ENCODE measurements at regions not wholly inside any gene's neighbourhood (a gene's known extent, or its start where the extent isn't known, plus 50 kb on each side); places are given as distances from the start of the nearest gene placed in this dataset.
"Not testable (repeated sequence)": the region's sequence is repeated elsewhere in the genome, so short reads cannot be mapped to it uniquely, and the experiment has no call there.

DNA sequence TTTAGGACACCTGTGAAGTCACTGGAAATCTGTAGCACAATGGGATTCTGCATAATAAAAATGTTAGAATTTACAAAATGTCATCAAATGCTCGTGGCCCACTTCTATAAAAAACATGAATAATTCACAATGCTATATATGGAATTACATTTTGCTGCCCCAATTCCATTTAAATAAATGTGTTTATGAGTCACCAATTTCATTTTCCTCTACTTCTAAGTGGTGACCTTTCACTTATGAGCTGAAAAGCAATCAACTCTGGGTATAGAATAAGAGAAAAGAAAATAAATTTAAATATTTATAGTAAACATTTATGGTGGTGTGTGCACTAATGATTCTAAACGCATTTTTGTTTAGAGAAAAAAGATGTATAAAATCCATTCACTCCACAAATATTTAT lies 516.7 kb upstream of the MIR17HG start:
- Histone ChIP-seq H3K27ac (ENCODE audit: low read depth, low read length) (no peak overlapping the region), H3K27me3 (ENCODE audit: control insufficient read depth in 5 of 5, insufficient read depth in 4 of 5, low read length in 5 of 5) (no peaks in the 10 kb centered on the region), H3K4me1 (ENCODE audit: control insufficient read depth in 5 of 5, insufficient read depth in 5 of 5, low read length in 5 of 5) (no peaks in the 10 kb centered on the region), H3K36me3 (ENCODE audit: control insufficient read depth in 5 of 5, insufficient read depth in 5 of 5, low read length in 5 of 5) (no peaks in the 10 kb centered on the region), H3K9me3 (ENCODE audit: control insufficient read depth in 5 of 5, low read length in 5 of 5) (no peaks in the 10 kb centered on the region), H3K9ac (ENCODE audit: low read length in 5 of 5) (no peak overlapping the region), H3K4me3 (ENCODE audit: low read depth in 1 of 5, low read length in 5 of 5) (no peak overlapping the region)

DNA sequence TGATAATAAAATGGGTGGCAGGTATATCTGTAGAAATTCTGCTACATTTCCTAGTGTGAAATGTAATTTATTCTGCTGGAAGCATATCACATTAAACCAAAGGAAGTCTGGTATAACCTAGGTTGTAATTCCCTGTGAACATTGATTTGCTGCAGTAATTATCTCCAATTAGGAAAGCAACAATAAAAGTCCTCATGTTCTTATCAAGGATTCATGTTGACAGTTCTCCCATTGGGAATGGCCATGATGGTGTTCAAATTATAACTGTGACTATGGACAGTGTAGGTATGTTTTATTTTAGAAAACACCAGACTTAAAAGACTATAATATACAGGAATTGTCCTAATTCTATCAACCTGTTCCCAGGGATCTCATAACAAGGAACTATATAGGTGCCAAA lies 513.5 kb upstream of the MIR17HG start:
- Histone ChIP-seq H3K36me3 (ENCODE audit: control insufficient read depth in 5 of 5, insufficient read depth in 5 of 5, low read length in 5 of 5) (no peaks in the 10 kb centered on the region), H3K4me3 (ENCODE audit: low read depth in 1 of 5, low read length in 5 of 5) (no peak overlapping the region), H3K4me1 (ENCODE audit: control insufficient read depth in 5 of 5, insufficient read depth in 5 of 5, low read length in 5 of 5) (no peaks in the 10 kb centered on the region), H3K9ac (ENCODE audit: low read length in 5 of 5) (no peak overlapping the region), H3K27ac (ENCODE audit: low read depth, low read length) (no peak overlapping the region), H3K9me3 (ENCODE audit: control insufficient read depth in 5 of 5, low read length in 5 of 5) (no peaks in the 10 kb centered on the region), H3K27me3 (ENCODE audit: control insufficient read depth in 5 of 5, insufficient read depth in 4 of 5, low read length in 5 of 5) (no peaks in the 10 kb centered on the region)

DNA sequence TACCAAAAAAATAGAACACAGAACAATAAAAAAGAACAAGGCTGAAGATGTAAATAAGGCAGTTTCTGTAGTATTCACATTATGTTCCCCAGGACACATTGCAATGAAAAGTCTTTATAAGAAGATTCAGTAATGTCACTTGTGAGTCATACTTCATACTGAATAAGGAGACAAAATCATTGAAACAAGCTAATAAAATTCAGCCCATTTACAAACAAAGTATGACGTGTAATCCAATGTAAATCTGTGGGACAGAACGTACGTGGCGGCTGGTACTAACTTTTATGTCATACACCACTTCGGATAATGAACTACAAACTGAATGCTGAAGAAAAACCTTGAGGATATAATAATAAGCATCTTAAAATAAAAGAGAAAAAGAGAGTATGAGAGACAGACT lies 512.8 kb upstream of the MIR17HG start:
- Histone ChIP-seq H3K36me3 (ENCODE audit: control insufficient read depth in 5 of 5, insufficient read depth in 5 of 5, low read length in 5 of 5) (no peaks in the 10 kb centered on the region), H3K4me3 (ENCODE audit: low read depth in 1 of 5, low read length in 5 of 5) (no peak overlapping the region), H3K9me3 (ENCODE audit: control insufficient read depth in 5 of 5, low read length in 5 of 5) (no peaks in the 10 kb centered on the region), H3K27ac (ENCODE audit: low read depth, low read length) (no peak overlapping the region), H3K27me3 (ENCODE audit: control insufficient read depth in 5 of 5, insufficient read depth in 4 of 5, low read length in 5 of 5) (no peaks in the 10 kb centered on the region), H3K9ac (ENCODE audit: low read length in 5 of 5) (no peak overlapping the region), H3K4me1 (ENCODE audit: control insufficient read depth in 5 of 5, insufficient read depth in 5 of 5, low read length in 5 of 5) (no peaks in the 10 kb centered on the region)

DNA sequence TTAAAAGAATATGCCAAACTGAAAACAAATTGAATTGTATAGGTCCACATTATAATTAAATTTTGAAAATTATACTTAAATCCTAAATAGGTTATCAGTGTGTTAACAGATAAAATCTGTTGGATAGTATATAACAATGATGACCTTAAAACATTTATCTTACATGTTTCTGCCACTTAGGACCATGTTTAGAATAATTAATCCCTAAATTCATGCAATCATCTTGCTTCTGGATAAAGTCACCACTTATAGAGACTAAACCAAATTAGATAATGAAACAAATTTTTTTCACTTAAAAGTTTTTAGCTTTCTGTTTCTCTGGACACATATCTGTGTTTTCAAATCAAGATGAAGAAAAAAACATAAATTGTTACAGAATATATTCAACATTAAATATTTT lies 511.7 kb upstream of the MIR17HG start:
- Histone ChIP-seq H3K4me3 (ENCODE audit: low read depth in 1 of 5, low read length in 5 of 5) (no peak overlapping the region), H3K27me3 (ENCODE audit: control insufficient read depth in 5 of 5, insufficient read depth in 4 of 5, low read length in 5 of 5) (no peaks in the 10 kb centered on the region), H3K27ac (ENCODE audit: low read depth, low read length) (no peak overlapping the region), H3K4me1 (ENCODE audit: control insufficient read depth in 5 of 5, insufficient read depth in 5 of 5, low read length in 5 of 5) (no peaks in the 10 kb centered on the region), H3K9ac (ENCODE audit: low read length in 5 of 5) (no peak overlapping the region), H3K9me3 (ENCODE audit: control insufficient read depth in 5 of 5, low read length in 5 of 5) (no peaks in the 10 kb centered on the region), H3K36me3 (ENCODE audit: control insufficient read depth in 5 of 5, insufficient read depth in 5 of 5, low read length in 5 of 5) (no peaks in the 10 kb centered on the region)

DNA sequence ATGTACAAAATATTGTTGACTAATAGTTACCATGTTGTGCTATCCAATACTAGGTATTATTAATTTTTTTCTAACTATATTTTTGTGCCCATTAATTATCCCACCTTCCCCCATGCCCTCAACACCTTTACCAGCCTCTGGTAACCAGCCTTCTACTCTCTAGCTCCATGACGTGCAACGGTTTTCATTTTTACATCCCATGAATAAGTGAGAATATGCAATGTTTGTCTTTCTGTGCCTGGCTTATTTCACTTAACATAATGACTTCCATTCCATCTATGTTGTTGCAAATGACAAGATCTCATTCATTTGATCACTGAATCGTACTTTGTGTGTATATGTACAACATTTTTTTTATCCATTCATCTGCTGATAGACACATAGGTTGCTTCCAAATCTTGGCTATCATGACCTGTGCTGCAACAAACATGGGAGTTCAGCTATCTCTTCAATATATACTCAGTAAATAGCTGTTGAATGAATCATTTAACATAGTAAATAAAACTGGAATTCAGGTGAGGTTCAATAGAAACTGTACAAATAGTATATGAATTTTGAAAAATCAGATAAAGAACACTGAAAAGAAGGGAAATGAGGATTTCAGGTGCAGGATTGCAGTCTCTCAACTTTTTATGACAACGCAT lies 509.0 kb upstream of the MIR17HG start:
- no peaks in the 10 kb centered on the region for H3K4me1 ChIP-seq (ENCODE audit: control insufficient read depth in 5 of 5, insufficient read depth in 5 of 5, low read length in 5 of 5)
- H3K9me3 ChIP-seq (ENCODE audit: control insufficient read depth in 5 of 5, low read length in 5 of 5), result no peaks in the 10 kb centered on the region
- no peaks in the 10 kb centered on the region for H3K27me3 ChIP-seq (ENCODE audit: control insufficient read depth in 5 of 5, insufficient read depth in 4 of 5, low read length in 5 of 5)
- H3K9ac ChIP-seq (ENCODE audit: low read length in 5 of 5), result no peak overlapping the region
- no peak overlapping the region for H3K27ac ChIP-seq (ENCODE audit: low read depth, low read length)
- no peaks in the 10 kb centered on the region for H3K36me3 ChIP-seq (ENCODE audit: control insufficient read depth in 5 of 5, insufficient read depth in 5 of 5, low read length in 5 of 5)
- no peak overlapping the region for H3K4me3 ChIP-seq (ENCODE audit: low read depth in 1 of 5, low read length in 5 of 5)

DNA sequence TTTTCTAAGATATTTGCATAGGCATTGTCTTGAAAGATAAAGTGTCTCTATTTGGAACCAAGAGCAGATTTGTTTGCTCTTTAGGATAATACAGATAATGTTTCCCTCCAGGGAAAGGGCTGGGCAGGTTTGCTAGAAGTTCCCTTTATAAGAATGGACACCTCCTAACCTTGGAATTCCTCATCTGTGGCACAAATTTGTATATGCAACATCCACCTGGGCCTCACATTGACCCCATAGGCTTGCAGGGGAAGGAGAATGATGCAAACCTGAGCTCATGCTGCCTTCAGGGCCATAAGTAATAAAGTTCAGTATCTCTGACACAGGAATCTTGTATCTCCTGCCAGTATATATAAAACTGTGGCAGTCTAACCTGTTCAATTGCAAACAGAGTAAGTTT lies 508.4 kb upstream of the MIR17HG start:
- no peaks in the 10 kb centered on the region for H3K27me3 ChIP-seq (ENCODE audit: control insufficient read depth in 5 of 5, insufficient read depth in 4 of 5, low read length in 5 of 5)
- no peak overlapping the region for H3K27ac ChIP-seq (ENCODE audit: low read depth, low read length)
- H3K9ac ChIP-seq (ENCODE audit: low read length in 5 of 5), result no peak overlapping the region
- no peaks in the 10 kb centered on the region for H3K9me3 ChIP-seq (ENCODE audit: control insufficient read depth in 5 of 5, low read length in 5 of 5)
- H3K36me3 ChIP-seq (ENCODE audit: control insufficient read depth in 5 of 5, insufficient read depth in 5 of 5, low read length in 5 of 5), result no peaks in the 10 kb centered on the region
- H3K4me3 ChIP-seq (ENCODE audit: low read depth in 1 of 5, low read length in 5 of 5), result no peak overlapping the region
- H3K4me1 ChIP-seq (ENCODE audit: control insufficient read depth in 5 of 5, insufficient read depth in 5 of 5, low read length in 5 of 5), result no peaks in the 10 kb centered on the region

DNA sequence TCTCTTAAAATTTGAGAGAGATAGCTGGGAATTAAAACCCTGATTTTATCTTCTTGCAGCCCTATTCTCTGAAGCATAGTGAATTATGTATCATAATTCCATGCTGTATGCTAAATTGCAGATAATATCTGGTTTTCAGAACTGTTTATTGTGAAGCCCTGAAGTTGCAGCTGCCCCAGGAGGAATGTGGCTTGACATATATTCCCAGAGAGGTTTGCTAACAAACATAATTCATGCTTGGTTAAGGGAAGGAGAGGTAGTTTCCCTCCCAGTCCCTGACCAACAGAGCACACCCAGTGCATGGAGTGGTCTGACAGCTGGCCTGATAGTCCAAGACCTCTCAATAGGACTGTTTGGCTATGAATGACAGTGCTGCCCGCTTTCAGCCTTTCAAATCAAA lies 500.6 kb upstream of the MIR17HG start:
- Histone ChIP-seq H3K27me3 (ENCODE audit: control insufficient read depth in 5 of 5, insufficient read depth in 4 of 5, low read length in 5 of 5) (no peaks in the 10 kb centered on the region), H3K27ac (ENCODE audit: low read depth, low read length) (no peak overlapping the region), H3K4me3 (ENCODE audit: low read depth in 1 of 5, low read length in 5 of 5) (no peak overlapping the region), H3K4me1 (ENCODE audit: control insufficient read depth in 5 of 5, insufficient read depth in 5 of 5, low read length in 5 of 5) (no peaks in the 10 kb centered on the region), H3K36me3 (ENCODE audit: control insufficient read depth in 5 of 5, insufficient read depth in 5 of 5, low read length in 5 of 5) (no peaks in the 10 kb centered on the region), H3K9ac (ENCODE audit: low read length in 5 of 5) (no peak overlapping the region), H3K9me3 (ENCODE audit: control insufficient read depth in 5 of 5, low read length in 5 of 5) (no peaks in the 10 kb centered on the region)

DNA sequence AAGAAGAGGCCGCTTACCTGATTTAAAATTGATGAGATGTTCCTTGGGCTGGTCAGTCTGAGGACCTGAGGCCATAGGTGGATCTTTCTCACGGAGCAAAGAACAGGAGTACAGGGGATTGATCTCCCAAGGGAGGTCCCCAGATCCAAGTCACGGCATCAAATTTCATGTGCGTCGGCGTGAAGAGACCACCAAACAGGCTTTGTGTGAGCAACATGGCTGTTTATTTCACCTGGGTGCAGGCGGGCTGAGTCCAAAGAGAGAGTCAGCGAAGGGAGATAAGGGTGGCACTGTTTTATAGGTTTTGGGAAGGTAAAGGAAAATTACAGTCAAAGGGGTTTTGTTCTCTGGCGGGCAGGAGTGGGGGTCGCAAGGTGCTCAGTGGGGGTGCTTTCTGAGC lies 493.8 kb upstream of the MIR17HG start:
- not testable (repeated sequence) for H3K4me3 ChIP-seq (ENCODE audit: low read depth in 1 of 5, low read length in 5 of 5); H3K27ac ChIP-seq (ENCODE audit: low read depth, low read length); H3K9ac ChIP-seq (ENCODE audit: low read length in 5 of 5); H3K9me3 ChIP-seq (ENCODE audit: control insufficient read depth in 5 of 5, low read length in 5 of 5); H3K4me1 ChIP-seq (ENCODE audit: control insufficient read depth in 5 of 5, insufficient read depth in 5 of 5, low read length in 5 of 5); H3K27me3 ChIP-seq (ENCODE audit: control insufficient read depth in 5 of 5, insufficient read depth in 4 of 5, low read length in 5 of 5); H3K36me3 ChIP-seq (ENCODE audit: control insufficient read depth in 5 of 5, insufficient read depth in 5 of 5, low read length in 5 of 5)

DNA sequence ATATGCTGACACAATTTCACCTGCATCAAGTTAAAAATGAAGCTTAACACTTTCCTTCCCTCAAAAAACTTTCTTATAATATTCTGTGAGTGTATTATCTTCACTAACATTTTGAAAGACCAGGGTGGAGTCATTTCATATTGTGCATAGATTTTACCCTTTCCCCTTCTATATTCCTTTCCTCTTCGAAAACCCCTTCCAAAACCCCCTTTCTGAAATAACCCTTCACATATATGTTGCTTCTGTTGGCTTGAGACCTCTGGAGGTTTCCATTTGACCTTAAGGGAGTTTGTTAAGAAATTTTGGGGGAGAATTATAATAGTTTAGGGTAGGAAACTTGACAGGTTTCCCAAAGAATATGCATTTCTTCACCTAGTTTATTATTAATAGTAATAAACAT lies 489.6 kb upstream of the MIR17HG start:
- Histone ChIP-seq H3K4me3 (ENCODE audit: low read depth in 1 of 5, low read length in 5 of 5) (no peak overlapping the region), H3K27me3 (ENCODE audit: control insufficient read depth in 5 of 5, insufficient read depth in 4 of 5, low read length in 5 of 5) (no peaks in the 10 kb centered on the region), H3K9ac (ENCODE audit: low read length in 5 of 5) (no peak overlapping the region), H3K9me3 (ENCODE audit: control insufficient read depth in 5 of 5, low read length in 5 of 5) (no peaks in the 10 kb centered on the region), H3K36me3 (ENCODE audit: control insufficient read depth in 5 of 5, insufficient read depth in 5 of 5, low read length in 5 of 5) (no peaks in the 10 kb centered on the region), H3K4me1 (ENCODE audit: control insufficient read depth in 5 of 5, insufficient read depth in 5 of 5, low read length in 5 of 5) (no peaks in the 10 kb centered on the region), H3K27ac (ENCODE audit: low read depth, low read length) (no peak overlapping the region)

DNA sequence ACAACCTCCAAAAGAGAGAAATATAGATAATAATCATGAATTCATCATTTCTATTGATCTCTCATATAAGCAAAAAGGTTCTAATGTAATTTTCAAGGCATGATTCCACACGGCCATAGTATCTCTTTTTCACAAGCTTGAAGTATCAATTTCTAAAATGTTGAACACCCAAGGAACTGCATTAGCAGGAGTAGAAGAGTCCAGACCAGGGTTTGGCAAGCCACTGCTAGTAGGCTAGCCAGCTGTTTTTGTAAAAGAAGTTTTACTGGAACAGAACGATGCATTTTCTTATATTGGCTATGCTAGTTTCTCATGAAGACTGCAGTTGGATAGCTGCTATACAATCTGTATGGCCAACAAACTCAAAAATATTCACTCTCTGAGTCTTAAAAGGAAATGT lies 481.5 kb upstream of the MIR17HG start:
- no peaks in the 10 kb centered on the region for H3K36me3 ChIP-seq (ENCODE audit: control insufficient read depth in 5 of 5, insufficient read depth in 5 of 5, low read length in 5 of 5)
- no peaks in the 10 kb centered on the region for H3K27me3 ChIP-seq (ENCODE audit: control insufficient read depth in 5 of 5, insufficient read depth in 4 of 5, low read length in 5 of 5)
- no peaks in the 10 kb centered on the region for H3K9me3 ChIP-seq (ENCODE audit: control insufficient read depth in 5 of 5, low read length in 5 of 5)
- H3K9ac ChIP-seq (ENCODE audit: low read length in 5 of 5), result no peak overlapping the region
- H3K4me1 ChIP-seq (ENCODE audit: control insufficient read depth in 5 of 5, insufficient read depth in 5 of 5, low read length in 5 of 5), result peaks cover 0 to 2% (median 0%) of the 10 kb centered on the region in 5 donors
- H3K27ac ChIP-seq (ENCODE audit: low read depth, low read length), result no peak overlapping the region
- H3K4me3 ChIP-seq (ENCODE audit: low read depth in 1 of 5, low read length in 5 of 5), result no peak overlapping the region

DNA sequence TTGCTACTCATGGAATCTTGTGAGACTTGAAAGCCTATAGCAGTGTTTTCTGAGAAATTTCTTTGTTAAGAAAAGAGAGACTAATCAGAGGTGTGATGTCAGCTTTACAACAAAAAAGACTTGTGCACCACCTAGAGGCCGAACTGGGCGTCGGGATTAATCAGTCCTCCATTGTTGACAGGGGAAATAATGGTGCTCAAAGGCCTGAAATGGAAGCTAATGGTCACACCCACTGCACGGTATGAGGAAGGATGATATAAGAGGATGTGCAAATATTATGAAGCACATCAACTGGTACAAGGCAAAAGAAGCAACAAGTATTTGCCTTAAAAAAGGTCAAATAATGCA lies 480.2 kb upstream of the MIR17HG start:
- Histone ChIP-seq H3K27me3 (ENCODE audit: control insufficient read depth in 5 of 5, insufficient read depth in 4 of 5, low read length in 5 of 5) (no peaks in the 10 kb centered on the region), H3K27ac (ENCODE audit: low read depth, low read length) (no peak overlapping the region), H3K9me3 (ENCODE audit: control insufficient read depth in 5 of 5, low read length in 5 of 5) (no peaks in the 10 kb centered on the region), H3K4me1 (ENCODE audit: control insufficient read depth in 5 of 5, insufficient read depth in 5 of 5, low read length in 5 of 5) (peaks cover 0 to 2% (median 0%) of the 10 kb centered on the region in 5 donors), H3K9ac (ENCODE audit: low read length in 5 of 5) (no peak overlapping the region), H3K36me3 (ENCODE audit: control insufficient read depth in 5 of 5, insufficient read depth in 5 of 5, low read length in 5 of 5) (no peaks in the 10 kb centered on the region), H3K4me3 (ENCODE audit: low read depth in 1 of 5, low read length in 5 of 5) (no peak overlapping the region)

All from subcutaneous abdominal adipose tissue (tissue), 5 donors.